HL-60 (cell line): ENCODE measurements at regions not wholly inside any gene's neighbourhood (a gene's known extent, or its start where the extent isn't known, plus 50 kb on each side); places are given as distances from the start of the nearest gene placed in this dataset.

Experiments used
- DNase-seq, 2 experiments: peaks; one replicate each; pipeline ENCODE4 v3.0.0-alpha.2; 2010 to 2020; ENCODE audit warnings: low read depth in 1 of 2, low spot score in 1 of 2
- H3K27ac ChIP-seq: fragments of 250-450 bp; sonication (Bioruptor Pico); replicated peaks from 2 replicates; pipeline ENCODE4 v1.5.1; 2020; ENCODE audit warnings: mild to moderate bottlenecking, moderate library complexity
- H3K27me3 ChIP-seq: fragments of 250-450 bp; sonication (Bioruptor Pico); 2 replicates; pipeline ENCODE4 v1.5.1; 2021; ENCODE audit warnings: mild to moderate bottlenecking, moderate library complexity; ENCODE audit not compliant: insufficient read depth, poor library complexity, severe bottlenecking
- H3K4me3 ChIP-seq: replicated peaks from 2 replicates; pipeline ENCODE4 v1.5.1; 2011; ENCODE audit warnings: mild to moderate bottlenecking, control low read depth, low read length; ENCODE audit not compliant: insufficient read depth
- GABPA ChIP-seq: IDR thresholded peaks from 2 replicates; pipeline ENCODE4 v1.6.1; 2012; ENCODE audit warnings: low read depth
- POLR2AphosphoS5 ChIP-seq: IDR thresholded peaks from 2 replicates; pipeline ENCODE4 v1.6.1; 2012; ENCODE audit warnings: low read depth
- SPI1 ChIP-seq: IDR thresholded peaks from 2 replicates; pipeline ENCODE4 v1.6.1; 2012; ENCODE audit warnings: low read depth, mild to moderate bottlenecking, borderline replicate concordance
- TF ChIP-seq, protein P1 (sequence below): IDR thresholded peaks from one replicate; pipeline ENCODE4 v1.5.1; 2011; ENCODE audit warnings: low read length, control low read depth, inconsistent platforms; ENCODE audit not compliant: insufficient read depth
- TF ChIP-seq, protein P2 (sequence below): IDR thresholded peaks from 2 replicates; pipeline ENCODE4 v1.6.1; 2012; ENCODE audit warnings: low read depth; ENCODE audit not compliant: insufficient replicate concordance

DNA sequence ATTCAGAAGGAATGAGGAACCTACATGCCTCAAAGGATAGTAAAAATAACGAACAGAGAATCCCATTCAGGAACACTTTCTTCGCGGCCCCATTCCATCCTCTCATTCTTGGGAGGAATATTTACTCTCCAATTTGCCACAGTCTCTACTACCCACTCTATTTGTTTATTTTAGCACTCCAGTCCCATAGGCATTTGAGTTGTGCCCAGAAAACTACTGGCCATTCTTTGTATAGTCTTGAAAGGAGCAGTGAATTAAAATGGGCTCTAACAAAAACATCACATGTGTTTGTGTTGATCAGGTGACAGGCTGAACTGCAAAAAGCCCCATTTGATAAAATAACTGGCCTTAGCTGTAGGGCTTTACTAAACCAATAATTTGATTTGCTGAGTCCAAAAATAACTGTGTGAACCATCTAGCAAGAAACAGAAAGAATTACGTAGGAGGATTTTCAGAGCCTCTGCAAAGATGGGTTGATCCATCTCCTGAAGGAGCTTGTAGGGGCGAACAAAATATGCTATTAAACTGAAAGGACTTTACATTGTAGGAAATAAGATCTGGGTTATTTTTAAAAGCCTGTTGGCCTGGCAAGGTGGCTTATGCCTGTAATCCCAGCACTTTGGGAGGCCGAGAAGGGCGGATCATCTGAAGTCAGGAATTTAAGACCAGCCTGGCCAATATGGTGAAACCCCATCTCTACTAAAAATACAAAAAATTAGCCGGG, 142.3 kb upstream of the CPNE8 start:
- Histone ChIP-seq H3K27me3 (no peaks in the 10 kb centered on the region), H3K4me3 (no peak overlapping the region), H3K27ac (no peak overlapping the region)
- no peak for DNase-seq
- TF ChIP-seq SPI1 = no peak
- TF ChIP-seq GABPA = no peak
- TF ChIP-seq POLR2AphosphoS5 = no peak
- TF ChIP-seq, protein P1, sequence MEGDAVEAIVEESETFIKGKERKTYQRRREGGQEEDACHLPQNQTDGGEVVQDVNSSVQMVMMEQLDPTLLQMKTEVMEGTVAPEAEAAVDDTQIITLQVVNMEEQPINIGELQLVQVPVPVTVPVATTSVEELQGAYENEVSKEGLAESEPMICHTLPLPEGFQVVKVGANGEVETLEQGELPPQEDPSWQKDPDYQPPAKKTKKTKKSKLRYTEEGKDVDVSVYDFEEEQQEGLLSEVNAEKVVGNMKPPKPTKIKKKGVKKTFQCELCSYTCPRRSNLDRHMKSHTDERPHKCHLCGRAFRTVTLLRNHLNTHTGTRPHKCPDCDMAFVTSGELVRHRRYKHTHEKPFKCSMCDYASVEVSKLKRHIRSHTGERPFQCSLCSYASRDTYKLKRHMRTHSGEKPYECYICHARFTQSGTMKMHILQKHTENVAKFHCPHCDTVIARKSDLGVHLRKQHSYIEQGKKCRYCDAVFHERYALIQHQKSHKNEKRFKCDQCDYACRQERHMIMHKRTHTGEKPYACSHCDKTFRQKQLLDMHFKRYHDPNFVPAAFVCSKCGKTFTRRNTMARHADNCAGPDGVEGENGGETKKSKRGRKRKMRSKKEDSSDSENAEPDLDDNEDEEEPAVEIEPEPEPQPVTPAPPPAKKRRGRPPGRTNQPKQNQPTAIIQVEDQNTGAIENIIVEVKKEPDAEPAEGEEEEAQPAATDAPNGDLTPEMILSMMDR = no peak
- TF ChIP-seq, protein P2, sequence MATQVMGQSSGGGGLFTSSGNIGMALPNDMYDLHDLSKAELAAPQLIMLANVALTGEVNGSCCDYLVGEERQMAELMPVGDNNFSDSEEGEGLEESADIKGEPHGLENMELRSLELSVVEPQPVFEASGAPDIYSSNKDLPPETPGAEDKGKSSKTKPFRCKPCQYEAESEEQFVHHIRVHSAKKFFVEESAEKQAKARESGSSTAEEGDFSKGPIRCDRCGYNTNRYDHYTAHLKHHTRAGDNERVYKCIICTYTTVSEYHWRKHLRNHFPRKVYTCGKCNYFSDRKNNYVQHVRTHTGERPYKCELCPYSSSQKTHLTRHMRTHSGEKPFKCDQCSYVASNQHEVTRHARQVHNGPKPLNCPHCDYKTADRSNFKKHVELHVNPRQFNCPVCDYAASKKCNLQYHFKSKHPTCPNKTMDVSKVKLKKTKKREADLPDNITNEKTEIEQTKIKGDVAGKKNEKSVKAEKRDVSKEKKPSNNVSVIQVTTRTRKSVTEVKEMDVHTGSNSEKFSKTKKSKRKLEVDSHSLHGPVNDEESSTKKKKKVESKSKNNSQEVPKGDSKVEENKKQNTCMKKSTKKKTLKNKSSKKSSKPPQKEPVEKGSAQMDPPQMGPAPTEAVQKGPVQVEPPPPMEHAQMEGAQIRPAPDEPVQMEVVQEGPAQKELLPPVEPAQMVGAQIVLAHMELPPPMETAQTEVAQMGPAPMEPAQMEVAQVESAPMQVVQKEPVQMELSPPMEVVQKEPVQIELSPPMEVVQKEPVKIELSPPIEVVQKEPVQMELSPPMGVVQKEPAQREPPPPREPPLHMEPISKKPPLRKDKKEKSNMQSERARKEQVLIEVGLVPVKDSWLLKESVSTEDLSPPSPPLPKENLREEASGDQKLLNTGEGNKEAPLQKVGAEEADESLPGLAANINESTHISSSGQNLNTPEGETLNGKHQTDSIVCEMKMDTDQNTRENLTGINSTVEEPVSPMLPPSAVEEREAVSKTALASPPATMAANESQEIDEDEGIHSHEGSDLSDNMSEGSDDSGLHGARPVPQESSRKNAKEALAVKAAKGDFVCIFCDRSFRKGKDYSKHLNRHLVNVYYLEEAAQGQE = no peak

DNA sequence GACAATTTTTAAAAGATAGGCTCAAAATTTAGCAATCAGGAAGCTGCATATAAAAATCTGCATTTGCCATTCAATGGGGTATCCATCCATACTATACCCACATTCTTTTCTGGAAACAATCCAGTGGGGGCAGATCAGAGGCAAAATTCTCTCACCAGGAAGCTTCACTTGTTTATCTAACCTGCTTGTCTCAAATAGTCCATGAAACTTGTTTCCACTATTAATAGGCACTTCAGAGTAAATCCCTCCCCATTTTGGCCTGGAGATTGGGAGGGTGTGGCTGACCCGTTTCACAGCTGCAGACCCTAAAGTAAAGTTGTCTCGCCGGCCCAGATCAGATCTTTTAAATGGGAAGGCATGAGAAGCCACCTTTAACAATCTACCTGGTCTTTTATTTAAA, 139.4 kb upstream of the CPNE8 start:
- H3K27ac ChIP-seq = no peak overlapping the region
- H3K4me3 ChIP-seq = no peak overlapping the region
- H3K27me3 ChIP-seq = no peaks in the 10 kb centered on the region
- TF ChIP-seq, protein P2 = no peak
- TF ChIP-seq GABPA (no peak), SPI1 (no peak), POLR2AphosphoS5 (no peak)
- TF ChIP-seq, protein P1 = no peak
- no peak for DNase-seq

DNA sequence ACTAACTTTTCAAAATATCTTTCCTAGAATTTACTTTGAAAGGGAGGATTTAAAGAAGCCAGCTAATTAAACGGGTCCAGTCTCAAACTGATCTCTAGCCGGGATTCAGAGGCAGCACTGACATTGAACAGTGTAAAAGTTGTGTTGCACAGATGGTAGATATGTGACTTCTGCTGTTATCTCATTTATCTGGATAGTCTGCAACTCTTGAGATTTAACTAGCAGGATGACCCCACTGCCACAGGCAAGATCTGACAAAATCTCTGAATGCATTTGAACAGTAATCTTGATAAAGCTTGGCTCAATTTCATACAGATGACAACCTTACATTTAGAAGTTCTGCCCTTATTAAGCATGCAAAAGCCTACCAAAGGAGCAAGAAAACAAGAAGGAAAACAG, 138.0 kb upstream of the CPNE8 start:
- H3K4me3 ChIP-seq = no peak overlapping the region
- H3K27me3 ChIP-seq = no peaks in the 10 kb centered on the region
- no peak overlapping the region for H3K27ac ChIP-seq
- TF ChIP-seq, protein P2 = no peak
- TF ChIP-seq SPI1 (no peak), GABPA (no peak)
- DNase-seq = no peak
